Endothelial cell of umbilical vein (primary cell): ENCODE measurements at regions not wholly inside any gene's neighbourhood (a gene's known extent, or its start where the extent isn't known, plus 50 kb on each side); places are given as distances from the start of the nearest gene placed in this dataset.

Experiments
- BruUV-seq: library from RNA; stranded (reverse); fragments of 400-500 nt; replicated peaks from 2 replicates; lab custom pipeline; 2021; lab: Mats Ljungman, UMichigan
- CTCF ChIA-PET: fragments of 300-600, 350-600 bp; sonication (Branson Sonifier 250); formaldehyde crosslinking; loops from one replicate; lab custom pipeline; 2021; ENCODE audit warnings: antibody characterized with exemption, inconsistent platforms; lab: Charles Lee
- POLR2A ChIA-PET: fragments of 300-600, 350-600 bp; sonication (Branson Sonifier 250); formaldehyde crosslinking; loops from one replicate; lab custom pipeline; 2021; ENCODE audit warnings: antibody characterized with exemption, inconsistent platforms; lab: Charles Lee
- DNase-seq: peaks from one replicate; pipeline ENCODE4 v3.0.0-alpha.2; 2011; ENCODE audit warnings: low read depth, low spot score
- FAIRE-seq: peaks from 2 replicates; lab custom pipeline; 2011; peaks lifted over from hg19 to GRCh38; lab: Jason Lieb, UNC
- H2AFZ ChIP-seq: 2 replicates; pipeline ENCODE4 v1.6.0; 2012; ENCODE audit warnings: low read depth, low read length, control low read depth, inconsistent platforms
- H3K27ac ChIP-seq: 2 replicates; pipeline ENCODE4 v1.5.1; 2011; ENCODE audit warnings: low read depth, mild to moderate bottlenecking, control low read depth, low read length, moderate library complexity; ENCODE audit not compliant: insufficient read depth
- H3K27me3 ChIP-seq, 2 experiments: 2 replicates each; pipeline versions ENCODE4 v1.6.0 to v1.6.1; 2011; ENCODE audit warnings: low read length in 2 of 2, mixed read lengths in 1 of 2; ENCODE audit not compliant: control insufficient read depth in 2 of 2, insufficient read depth in 2 of 2
- H3K36me3 ChIP-seq, 2 experiments: 2 replicates in 1 of 2; 3 replicates in 1 of 2; pipeline ENCODE4 v1.5.1; 2011; ENCODE audit warnings: low read length in 2 of 2, mild to moderate bottlenecking in 1 of 2, moderate library complexity in 1 of 2; ENCODE audit not compliant: control insufficient read depth in 2 of 2, insufficient read depth in 2 of 2; ENCODE audit errors: extremely low read depth in 1 of 2
- H3K4me1 ChIP-seq: 3 replicates; pipeline ENCODE4 v1.5.1; 2011; ENCODE audit warnings: mild to moderate bottlenecking, low read length; ENCODE audit not compliant: control insufficient read depth, insufficient read depth; ENCODE audit errors: extremely low read depth
- H3K4me2 ChIP-seq: 2 replicates; pipeline ENCODE4 v1.6.1; 2011; ENCODE audit warnings: low read length, control low read depth, mixed read lengths; ENCODE audit not compliant: insufficient read depth
- H3K4me3 ChIP-seq, 3 experiments: fragments of 200-600 bp in 1 of 3; sonication (generic), shearing (Covaris generic) in 1 of 3; replicated peaks in 1 of 3; 2 replicates each; pipeline ENCODE4 v1.5.1; 2011 to 2016; ENCODE audit warnings: control low read depth in 3 of 3, low read length in 3 of 3, mild to moderate bottlenecking in 2 of 3, inconsistent platforms in 1 of 3, low read depth in 1 of 3, moderate library complexity in 1 of 3; ENCODE audit not compliant: insufficient read depth in 1 of 3
- H3K79me2 ChIP-seq: 2 replicates; pipeline ENCODE4 v1.6.0; 2012; ENCODE audit warnings: low read length, inconsistent platforms; ENCODE audit not compliant: control insufficient read depth, insufficient read depth
- H3K9ac ChIP-seq: replicated peaks from 2 replicates; pipeline ENCODE3; 2011; ENCODE audit warnings: low read length, control low read depth; ENCODE audit not compliant: insufficient read depth; ENCODE audit errors: extremely low read depth
- H3K9me1 ChIP-seq: replicated peaks from 3 replicates; pipeline ENCODE4 v1.6.0; 2011; ENCODE audit warnings: mild to moderate bottlenecking, low read length; ENCODE audit not compliant: control insufficient read depth, insufficient read depth; ENCODE audit errors: extremely low read depth
- H3K9me3 ChIP-seq: replicated peaks from 2 replicates; pipeline ENCODE4 v1.5.1; 2012; ENCODE audit warnings: low read length, inconsistent platforms; ENCODE audit not compliant: control insufficient read depth, insufficient read depth
- H4K20me1 ChIP-seq: replicated peaks from 2 replicates; pipeline ENCODE3; 2011; ENCODE audit warnings: mild to moderate bottlenecking, low read length; ENCODE audit not compliant: control insufficient read depth, insufficient read depth; ENCODE audit errors: extremely low read depth
- EZH2 ChIP-seq: IDR thresholded peaks from 2 replicates; pipeline ENCODE4 v1.6.1; 2012; ENCODE audit warnings: borderline replicate concordance, low read depth, mild to moderate bottlenecking, moderate library complexity, low read length, inconsistent platforms; ENCODE audit not compliant: severe bottlenecking
- FOS ChIP-seq: IDR thresholded peaks from 2 replicates; pipeline ENCODE4 v1.6.1; 2011; ENCODE audit warnings: mild to moderate bottlenecking, low read length, moderate library complexity, borderline replicate concordance; ENCODE audit not compliant: insufficient read depth
- GATA2 ChIP-seq: IDR thresholded peaks from 2 replicates; pipeline ENCODE4 v1.7.0; 2011; ENCODE audit warnings: low read depth, mild to moderate bottlenecking, moderate library complexity, mixed read lengths, low read length; ENCODE audit not compliant: insufficient read length, insufficient read depth
- JUN ChIP-seq: IDR thresholded peaks from 2 replicates; pipeline ENCODE4 v1.6.1; 2011; ENCODE audit warnings: borderline replicate concordance, low read depth; ENCODE audit not compliant: insufficient read length, insufficient read depth
- MYC ChIP-seq: IDR thresholded peaks from one replicate; pipeline ENCODE4 v1.6.1; 2011; ENCODE audit warnings: mild to moderate bottlenecking, low read depth, low read length
- POLR2A ChIP-seq: IDR thresholded peaks from 2 replicates; pipeline ENCODE4 v1.6.1; 2012; ENCODE audit warnings: low read depth, mild to moderate bottlenecking, control low read depth, low read length
- POLR2AphosphoS5 ChIP-seq: IDR thresholded peaks from 2 replicates; pipeline ENCODE4 v1.6.1; 2012; ENCODE audit warnings: low read depth, mild to moderate bottlenecking, control low read depth, low read length, moderate library complexity; ENCODE audit not compliant: insufficient read depth
- dilution Hi-C: fragments of 300-500 bp; cut with MboI; formaldehyde crosslinking; loops from one replicate; pipeline ENCODE4 v1.15.0; 2019; ENCODE audit warnings: low sequenced_read_pairs; ENCODE audit not compliant: extremely low pct_ligation_motif_present
- intact Hi-C: fragments of 100-400 bp; cut with micrococcal nuclease; formaldehyde crosslinking; loops from one replicate; pipeline ENCODE4 v1.10.0; 2022
- TF ChIP-seq, protein P1 (sequence below): IDR thresholded peaks from 2 replicates; pipeline ENCODE4 v1.6.1; 2011; ENCODE audit not compliant: insufficient read depth, insufficient read length
- TF ChIP-seq, protein P2 (sequence below), 2 donors: IDR thresholded peaks; 1 replicate in 1 of 2; 2 replicates in 1 of 2; pipeline ENCODE4 v1.5.1; 2011; ENCODE audit warnings: low read length in 2 of 2, mild to moderate bottlenecking in 2 of 2, moderate library complexity in 2 of 2, control low read depth in 1 of 2, inconsistent platforms in 1 of 2, low read depth in 1 of 2; ENCODE audit not compliant: insufficient read depth in 1 of 2; ENCODE audit errors: extremely low read depth in 1 of 2

DNA sequence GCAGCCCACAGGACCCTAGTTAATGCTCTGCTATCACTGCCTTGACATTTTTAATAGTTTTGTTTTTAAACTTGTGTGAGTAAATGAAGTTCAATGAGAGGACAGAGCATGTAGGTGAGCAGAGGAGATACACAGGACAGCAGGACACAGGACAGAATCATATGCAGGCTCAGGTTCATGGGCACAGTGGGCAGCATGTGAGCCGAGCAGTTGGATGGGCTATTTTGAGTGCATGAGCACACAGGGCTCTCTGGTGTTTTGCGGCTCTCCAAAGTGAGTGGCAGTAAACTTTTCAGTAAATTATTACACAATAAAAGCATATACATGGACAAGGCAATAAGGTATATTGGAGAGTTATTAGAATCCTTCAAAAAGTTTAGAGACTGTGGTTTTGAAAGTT lies 189.7 kb upstream of the OR4E1 start:
- Histone ChIP-seq H2AFZ (no peak overlapping the region), H3K4me3 (no peak overlapping the region), H3K9me1 (no peaks in the 10 kb centered on the region), H3K9ac (no peak overlapping the region), H3K36me3 (no peaks in the 10 kb centered on the region), H3K4me2 (no peak overlapping the region), H3K27ac (no peak overlapping the region), H3K27me3 (peaks cover 2% of the 10 kb centered on the region in 2 experiments), H3K9me3 (no peaks in the 10 kb centered on the region), H4K20me1 (no peaks in the 10 kb centered on the region), H3K79me2 (no peaks in the 10 kb centered on the region), H3K4me1 (peaks cover 24% of the 10 kb centered on the region)
- ChIA-PET CTCF (interaction anchor here (1.0 to 7.3 kb wide), 5 partner anchors 11 to 177 kb away, joined by 3 to 41 read pairs (median 3); no protein-coding TSS in a partner anchor), POLR2A (no interaction called here)
- dilution Hi-C loops: no loop called here
- BruUV-seq: no TSS peak
- TF ChIP-seq FOS (no peak), POLR2AphosphoS5 (no peak), POLR2A (no peak), MYC (no peak), EZH2 (no peak), JUN (no peak), GATA2 (no peak)
- TF ChIP-seq, protein P1, sequence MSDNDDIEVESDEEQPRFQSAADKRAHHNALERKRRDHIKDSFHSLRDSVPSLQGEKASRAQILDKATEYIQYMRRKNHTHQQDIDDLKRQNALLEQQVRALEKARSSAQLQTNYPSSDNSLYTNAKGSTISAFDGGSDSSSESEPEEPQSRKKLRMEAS: no peak
- TF ChIP-seq, protein P2, sequence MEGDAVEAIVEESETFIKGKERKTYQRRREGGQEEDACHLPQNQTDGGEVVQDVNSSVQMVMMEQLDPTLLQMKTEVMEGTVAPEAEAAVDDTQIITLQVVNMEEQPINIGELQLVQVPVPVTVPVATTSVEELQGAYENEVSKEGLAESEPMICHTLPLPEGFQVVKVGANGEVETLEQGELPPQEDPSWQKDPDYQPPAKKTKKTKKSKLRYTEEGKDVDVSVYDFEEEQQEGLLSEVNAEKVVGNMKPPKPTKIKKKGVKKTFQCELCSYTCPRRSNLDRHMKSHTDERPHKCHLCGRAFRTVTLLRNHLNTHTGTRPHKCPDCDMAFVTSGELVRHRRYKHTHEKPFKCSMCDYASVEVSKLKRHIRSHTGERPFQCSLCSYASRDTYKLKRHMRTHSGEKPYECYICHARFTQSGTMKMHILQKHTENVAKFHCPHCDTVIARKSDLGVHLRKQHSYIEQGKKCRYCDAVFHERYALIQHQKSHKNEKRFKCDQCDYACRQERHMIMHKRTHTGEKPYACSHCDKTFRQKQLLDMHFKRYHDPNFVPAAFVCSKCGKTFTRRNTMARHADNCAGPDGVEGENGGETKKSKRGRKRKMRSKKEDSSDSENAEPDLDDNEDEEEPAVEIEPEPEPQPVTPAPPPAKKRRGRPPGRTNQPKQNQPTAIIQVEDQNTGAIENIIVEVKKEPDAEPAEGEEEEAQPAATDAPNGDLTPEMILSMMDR (IDR thresholded peaks at IDR 0.05; ENCODE audit: extremely low read depth in 1 of 2, insufficient read depth in 1 of 2, low read depth in 1 of 2, low read length in 2 of 2): no peak
- intact Hi-C loops: no loop called here
- no peak for DNase-seq
- FAIRE-seq: no peak
